Psoas muscle (tissue), 7 donors: ENCODE measurements at regions not wholly inside any gene's neighbourhood (a gene's known extent, or its start where the extent isn't known, plus 50 kb on each side); places are given as distances from the start of the nearest gene placed in this dataset.

Source experiments
- ATAC-seq, 4 donors: fragments of 200-7000 bp; cut with Tn5 transposase; one replicate each; pipeline ENCODE4 v1.9.1; 2020; ENCODE audit warnings: moderate library complexity in 3 of 4, mild to moderate bottlenecking in 2 of 4
- DNase-seq, 2 donors: peaks; one replicate each; pipeline ENCODE4 v3.0.0-alpha.2; 2020
- H3K27ac ChIP-seq: fragments of 200-600 bp; one replicate; pipeline ENCODE4 v1.8.0; 2022
- H3K27me3 ChIP-seq, 3 donors: fragments of 200-600 bp in 1 of 3; one replicate each; pipeline versions ENCODE4 v1.6.1 to v1.8.0; 2013 to 2022; ENCODE audit warnings: low read length in 2 of 3, mild to moderate bottlenecking in 2 of 3, moderate library complexity in 1 of 3; ENCODE audit not compliant: insufficient read depth in 3 of 3
- H3K36me3 ChIP-seq, 2 donors: fragments of 200-600 bp in 1 of 2; one replicate each; pipeline versions ENCODE4 v1.6.1 to v1.8.0; 2013 to 2022; ENCODE audit warnings: low read depth in 1 of 2, mild to moderate bottlenecking in 1 of 2, moderate library complexity in 1 of 2; ENCODE audit not compliant: insufficient read depth in 1 of 2
- H3K4me1 ChIP-seq: fragments of 200-600 bp; one replicate; pipeline ENCODE4 v1.8.0; 2022
- H3K4me3 ChIP-seq: fragments of 200-600 bp; one replicate; pipeline ENCODE4 v1.8.0; 2022; ENCODE audit warnings: mild to moderate bottlenecking
- H3K9me3 ChIP-seq: fragments of 200-600 bp; one replicate; pipeline ENCODE4 v1.8.0; 2022
- CTCF ChIP-seq: fragments of 200-600 bp; IDR thresholded peaks from one replicate; pipeline ENCODE4 v1.8.0; 2022; ENCODE audit warnings: antibody characterized with exemption
- WGBS, 3 donors: extraction: QIAGEN DNeasy Blood & Tissue Kit; methylation state at CpG; one replicate each; pipeline versions ENCODE4 v1.1.6 to v1.1.7; 2013; 5-methylcytosine and 5-hydroxymethylcytosine counted together
- intact Hi-C, 2 donors: fragments of 100-400 bp; cut with DNase I; formaldehyde crosslinking; loops; one replicate each; pipeline versions ENCODE4 v1.11.0 to v1.14.2; 2022
- donor health status: healthy with polysubstance abuse.
- donor health status: DM: no; HTN: no; CAD: no; lungs with moderate emphysema.
- donor health status: Bipolar disorder and iron deficiency.
- donor health status: healthy.
- donor health status: DM: yes; HTN: yes; CAD: no.
- donor health status: DM: no; HTN: no; CAD: no.
- donor health status: DM: yes; HTN: yes; CAD: no.

- no peaks in the 10 kb centered on the region for H3K36me3 ChIP-seq
- no peaks in the 10 kb centered on the region for H3K4me1 ChIP-seq
- no peak overlapping the region for H3K4me3 ChIP-seq
- no peak overlapping the region for H3K27ac ChIP-seq
- no peak for DNase-seq
- no peak for TF ChIP-seq CTCF
- 64 to 77% (median 73%) methylated on average over 3 of the region's 3 CpGs for whole genome bisulfite sequencing, 3 donors
- H3K9me3 ChIP-seq: no peaks in the 10 kb centered on the region
- ATAC-seq: no peak
- H3K27me3 ChIP-seq: peaks cover 0 to 2% (median 0%) of the 10 kb centered on the region in 3 donors
- intact Hi-C loops: no loop called here
Observed at GRCh38 chr18:14917311-14917710, 169.3 kb downstream of the ANKRD30B start.

GRCh38 chr18:14919666-14920065 is 171.7 kb downstream of the ANKRD30B start:
- 4 to 18% (median 14%) methylated on average over 1 of the region's 1 CpG for WGBS, 3 donors

GRCh38 chr18:14921031-14921430 is 173.1 kb downstream of the ANKRD30B start:
- Histone ChIP-seq H3K27me3 (peaks cover 0 to under 1% (median 0%) of the 10 kb centered on the region in 3 donors), H3K4me3 (no peak overlapping the region), H3K9me3 (no peaks in the 10 kb centered on the region), H3K36me3 (no peaks in the 10 kb centered on the region), H3K27ac (no peak overlapping the region), H3K4me1 (no peaks in the 10 kb centered on the region)
- intact Hi-C loops: no loop called here
- 83 to 89% (median 86%) methylated on average over 5 of the region's 5 CpGs for WGBS, 3 donors
- no peak for TF ChIP-seq CTCF
- DNase-seq (no peak), ATAC-seq (no peak)

More at GRCh38 chr18:14919666-14920065, 171.7 kb downstream of the ANKRD30B start:
- TF ChIP-seq CTCF: no peak
- H3K27ac ChIP-seq: no peak overlapping the region
- H3K27me3 ChIP-seq: peaks cover 0 to 2% (median 0%) of the 10 kb centered on the region in 3 donors
- H3K36me3 ChIP-seq: no peaks in the 10 kb centered on the region
- ATAC-seq (no peak), DNase-seq (no peak)
- H3K4me3 ChIP-seq: no peak overlapping the region
- H3K4me1 ChIP-seq: no peaks in the 10 kb centered on the region
- no peaks in the 10 kb centered on the region for H3K9me3 ChIP-seq
- intact Hi-C loops: no loop called here

- no peak for TF ChIP-seq CTCF
- DNase-seq (no peak), ATAC-seq (no peak)
- Histone ChIP-seq H3K4me3 (no peak overlapping the region), H3K4me1 (no peaks in the 10 kb centered on the region), H3K36me3 (no peaks in the 10 kb centered on the region), H3K27ac (no peak overlapping the region), H3K27me3 (no peaks in the 10 kb centered on the region), H3K9me3 (no peaks in the 10 kb centered on the region)
- intact Hi-C loops: no loop called here
- WGBS, 3 donors: 60 to 89% (median 82%) methylated on average over 4 of the region's 4 CpGs
Observed at GRCh38 chr18:14921547-14921946, 173.6 kb downstream of the ANKRD30B start.

- DNase-seq: no peak
- no peak overlapping the region for H3K27ac ChIP-seq
- H3K27me3 ChIP-seq: no peaks in the 10 kb centered on the region
- no peaks in the 10 kb centered on the region for H3K4me1 ChIP-seq
- no peaks in the 10 kb centered on the region for H3K9me3 ChIP-seq
- TF ChIP-seq CTCF: no peak
- WGBS, 3 donors: 86 to 93% (median 92%) methylated on average over 3 of the region's 3 CpGs
- no peak for ATAC-seq
- no peaks in the 10 kb centered on the region for H3K36me3 ChIP-seq
- intact Hi-C loops: no loop called here
- H3K4me3 ChIP-seq: no peak overlapping the region
Observed at GRCh38 chr18:14922031-14922430, 174.1 kb downstream of the ANKRD30B start.
